ENCODE measurements at regions not wholly inside any gene's neighbourhood (a gene's known extent, or its start where the extent isn't known, plus 50 kb on each side); places are given as distances from the start of the nearest gene placed in this dataset.

GRCh38 chr2:78870343-78870967, 155.0 kb upstream of the REG3G start:
- DNase-seq (no peak), ATAC-seq (ENCODE audit: low read depth) (no peak)
- in situ Hi-C loops (cut with MboI; ENCODE audit: low sequenced_read_pairs): no loop called here
- no peak overlapping the region for H3K4me2 ChIP-seq (ENCODE audit: low read depth, low read length)
- H3K9ac ChIP-seq (ENCODE audit: low read depth, low read length): no peak overlapping the region
- no peak overlapping the region for H3K4ac ChIP-seq (ENCODE audit: low read depth, low read length)
- H3K14ac ChIP-seq (replicated peaks; ENCODE audit: low read depth, low read length): no peak overlapping the region
- no peaks in the 10 kb centered on the region for H3K79me1 ChIP-seq (ENCODE audit: low read depth in 1 of 2, low read length in 2 of 2)
- no peak overlapping the region for H3K18ac ChIP-seq (ENCODE audit: low read depth, low read length)
- H4K5ac ChIP-seq (ENCODE audit: low read depth, low read length): no peak overlapping the region
- H3K27ac ChIP-seq (ENCODE audit: insufficient read depth, low read length): no peak overlapping the region
- peaks cover 4% of the 10 kb centered on the region; the same call in 1 of the 2 replicates for H3K9me3 ChIP-seq (ENCODE audit: control insufficient read depth, insufficient read depth, low read length)
- H3K4me3 ChIP-seq (ENCODE audit: insufficient read depth, low read depth, low read length): no peak overlapping the region
- TF ChIP-seq MAZ (IDR thresholded peaks at IDR 0.05; ENCODE audit: borderline replicate concordance, low read depth, low read length) (no peak), CHD1 (IDR thresholded peaks at IDR 0.05; ENCODE audit: low read depth, low read length) (no peak), SMC3 (IDR thresholded peaks at IDR 0.05; ENCODE audit: low read depth, low read length) (no peak), ELK1 (IDR thresholded peaks at IDR 0.05; ENCODE audit: borderline replicate concordance, low read depth, low read length) (no peak), FOS (IDR thresholded peaks at IDR 0.05; ENCODE audit: low read depth, low read length) (no peak), NFE2L2 (IDR thresholded peaks at IDR 0.05; ENCODE audit: low read depth, low read length) (no peak), MAFK (IDR thresholded peaks at IDR 0.05; ENCODE audit: low read depth, low read length) (no peak)
- no peak overlapping the region for H2AK5ac ChIP-seq (ENCODE audit: low read depth, low read length)
- H3K23ac ChIP-seq (ENCODE audit: low read depth, low read length): no peak overlapping the region
- H4K8ac ChIP-seq (ENCODE audit: low read depth in 2 of 2, low read length in 2 of 2): no peak overlapping the region
- no peak overlapping the region for H2BK20ac ChIP-seq (ENCODE audit: low read depth, low read length)
- H3K4me1 ChIP-seq (ENCODE audit: control insufficient read depth, insufficient read depth, low read length): no peaks in the 10 kb centered on the region
- no peak overlapping the region for H2BK15ac ChIP-seq (ENCODE audit: low read depth, low read length)
- H4K91ac ChIP-seq (ENCODE audit: insufficient read depth, low read depth, low read length): no peak overlapping the region
- no CpG with 5 or more reads among the region's 1 CpG for WGBS, 2 experiments (ENCODE audit: extremely low coverage in 2 of 2, insufficient read length in 1 of 2)
- no peak overlapping the region for H3K56ac ChIP-seq (ENCODE audit: extremely low read depth, insufficient read depth, low read length)
- no peaks in the 10 kb centered on the region for H3K9me1 ChIP-seq (ENCODE audit: insufficient read depth, low read length)
- dilution Hi-C loops (cut with HindIII; ENCODE audit: low sequenced_read_pairs, unreplicated experiment): no loop called here
- H2BK5ac ChIP-seq (ENCODE audit: low read depth, low read length, poor library complexity, severe bottlenecking): no peak overlapping the region
- CTCF ChIA-PET: no interaction called here
- intact Hi-C loops (cut with micrococcal nuclease): no loop called here
- H3K27me3 ChIP-seq (ENCODE audit: control insufficient read depth, insufficient read depth, low read length): no peaks in the 10 kb centered on the region
- BruUV-seq (replicated peaks): no TSS peak
- no peak overlapping the region for H2AFZ ChIP-seq (replicated peaks; ENCODE audit: low read length, poor library complexity)
- no peaks in the 10 kb centered on the region for H4K20me1 ChIP-seq (ENCODE audit: insufficient read depth, low read length)
- no peaks in the 10 kb centered on the region for H3K36me3 ChIP-seq (ENCODE audit: control insufficient read depth, insufficient read depth, low read length)
- POLR2A ChIA-PET (ENCODE audit: unreplicated experiment): no interaction called here
- H2AK9ac ChIP-seq (replicated peaks; ENCODE audit: low read depth, low read length, poor library complexity): no peak overlapping the region
- H2BK120ac ChIP-seq (ENCODE audit: low read depth, low read length): no peak overlapping the region

Data from IMR-90 (cell line).